IMR-90 (cell line): ENCODE measurements at regions not wholly inside any gene's neighbourhood (a gene's known extent, or its start where the extent isn't known, plus 50 kb on each side); places are given as distances from the start of the nearest gene placed in this dataset.

Source experiments
- ATAC-seq: fragments of 200-7000 bp; cut with Tn5 transposase; 2 replicates; pipeline ENCODE4 v1.9.1; 2020; ENCODE audit warnings: low read depth, mild to moderate bottlenecking, moderate library complexity
- BruUV-seq: library from RNA; stranded (reverse); fragments of 400-500 nt; replicated peaks from 2 replicates; lab custom pipeline; 2021; lab: Mats Ljungman, UMichigan
- CTCF ChIA-PET: fragments of 300-600 bp; formaldehyde crosslinking; extraction: SDS; loops from one replicate; lab custom pipeline; 2021; ENCODE audit warnings: antibody characterized with exemption; lab: Yijun Ruan, JAX
- POLR2A ChIA-PET: fragments of 300-600 bp; sonication (Branson Sonifier 250); formaldehyde crosslinking; loops from one replicate; lab custom pipeline; 2022; ENCODE audit warnings: antibody characterized with exemption; ENCODE audit not compliant: unreplicated experiment; lab: Charles Lee
- DNase-seq: peaks from one replicate; pipeline ENCODE4 v3.0.0; 2013
- H2AFZ ChIP-seq: replicated peaks from 2 replicates; pipeline ENCODE3; 2013; ENCODE audit warnings: low read length, mild to moderate bottlenecking; ENCODE audit not compliant: poor library complexity
- H2AK5ac ChIP-seq: 2 replicates; pipeline ENCODE4 v1.6.1; 2013; ENCODE audit warnings: low read depth, low read length, inconsistent platforms
- H2AK9ac ChIP-seq: replicated peaks from 2 replicates; pipeline ENCODE3; 2013; ENCODE audit warnings: mild to moderate bottlenecking, low read depth, low read length, moderate library complexity; ENCODE audit not compliant: poor library complexity
- H2BK120ac ChIP-seq: 2 replicates; pipeline ENCODE4 v1.6.1; 2013; ENCODE audit warnings: low read depth, low read length, inconsistent platforms
- H2BK15ac ChIP-seq: 3 replicates; pipeline ENCODE4 v1.6.1; 2013; ENCODE audit warnings: low read depth, low read length, inconsistent platforms
- H2BK20ac ChIP-seq: 2 replicates; pipeline ENCODE4 v1.6.1; 2013; ENCODE audit warnings: low read depth, mild to moderate bottlenecking, inconsistent platforms, low read length, moderate library complexity
- H2BK5ac ChIP-seq: 2 replicates; pipeline ENCODE4 v1.6.1; 2013; ENCODE audit warnings: mild to moderate bottlenecking, low read depth, low read length, inconsistent platforms; ENCODE audit not compliant: poor library complexity, severe bottlenecking
- H3K14ac ChIP-seq: replicated peaks from 2 replicates; pipeline ENCODE4 v1.6.1; 2013; ENCODE audit warnings: low read depth, low read length, inconsistent platforms
- H3K18ac ChIP-seq: 2 replicates; pipeline ENCODE4 v1.6.1; 2013; ENCODE audit warnings: low read depth, low read length, control low read depth
- H3K23ac ChIP-seq: 2 replicates; pipeline ENCODE4 v1.6.1; 2013; ENCODE audit warnings: low read depth, low read length, inconsistent platforms
- H3K27ac ChIP-seq: 2 replicates; pipeline ENCODE4 v1.5.1; 2013; ENCODE audit warnings: mild to moderate bottlenecking, control low read depth, low read length; ENCODE audit not compliant: insufficient read depth
- H3K27me3 ChIP-seq: 2 replicates; pipeline ENCODE4 v1.6.1; 2013; ENCODE audit warnings: low read length; ENCODE audit not compliant: control insufficient read depth, insufficient read depth
- H3K36me3 ChIP-seq: 2 replicates; pipeline ENCODE4 v1.6.1; 2013; ENCODE audit warnings: low read length, mixed read lengths; ENCODE audit not compliant: control insufficient read depth, insufficient read depth
- H3K4ac ChIP-seq: 2 replicates; pipeline ENCODE4 v1.6.1; 2013; ENCODE audit warnings: low read depth, low read length, inconsistent platforms
- H3K4me1 ChIP-seq: 2 replicates; pipeline ENCODE4 v1.6.1; 2013; ENCODE audit warnings: low read length, mixed read lengths; ENCODE audit not compliant: control insufficient read depth, insufficient read depth
- H3K4me2 ChIP-seq: 2 replicates; pipeline ENCODE4 v1.6.1; 2013; ENCODE audit warnings: low read depth, mild to moderate bottlenecking, control low read depth, low read length, moderate library complexity
- H3K4me3 ChIP-seq: 2 replicates; pipeline ENCODE4 v1.5.1; 2013; ENCODE audit warnings: low read depth, mild to moderate bottlenecking, control low read depth, low read length, moderate library complexity; ENCODE audit not compliant: insufficient read depth
- H3K56ac ChIP-seq: 2 replicates; pipeline ENCODE4 v1.6.1; 2013; ENCODE audit warnings: low read length, inconsistent platforms; ENCODE audit not compliant: insufficient read depth; ENCODE audit errors: extremely low read depth
- H3K79me1 ChIP-seq, 2 experiments: 2 replicates each; pipeline ENCODE4 v1.6.1; 2013; ENCODE audit warnings: low read length in 2 of 2, inconsistent platforms in 1 of 2, low read depth in 1 of 2
- H3K9ac ChIP-seq: 2 replicates; pipeline ENCODE4 v1.6.1; 2013; ENCODE audit warnings: low read depth, low read length, control low read depth
- H3K9me1 ChIP-seq: 2 replicates; pipeline ENCODE4 v1.6.1; 2013; ENCODE audit warnings: low read length, inconsistent platforms; ENCODE audit not compliant: insufficient read depth
- H3K9me3 ChIP-seq: 2 replicates; pipeline ENCODE4 v1.6.1; 2013; ENCODE audit warnings: low read length; ENCODE audit not compliant: control insufficient read depth, insufficient read depth
- H4K20me1 ChIP-seq: 2 replicates; pipeline ENCODE4 v1.6.1; 2013; ENCODE audit warnings: low read length, inconsistent platforms; ENCODE audit not compliant: insufficient read depth
- H4K5ac ChIP-seq: 2 replicates; pipeline ENCODE4 v1.6.1; 2013; ENCODE audit warnings: mild to moderate bottlenecking, low read depth, low read length, control low read depth
- H4K8ac ChIP-seq, 2 experiments: 2 replicates each; pipeline ENCODE4 v1.6.1; 2013; ENCODE audit warnings: low read depth in 2 of 2, low read length in 2 of 2, control low read depth in 1 of 2, inconsistent platforms in 1 of 2
- H4K91ac ChIP-seq: 2 replicates; pipeline ENCODE4 v1.6.1; 2013; ENCODE audit warnings: low read depth, low read length, inconsistent platforms; ENCODE audit not compliant: insufficient read depth
- BHLHE40 ChIP-seq: fragments of 150-350 bp; IDR thresholded peaks from 2 replicates; pipeline ENCODE4 v1.6.1; 2016; ENCODE audit warnings: mild to moderate bottlenecking, low read depth, low read length
- CEBPB ChIP-seq: IDR thresholded peaks from 2 replicates; pipeline ENCODE4 v1.6.1; 2012; ENCODE audit warnings: low read depth, low read length, improper control_type of control experiment
- MAZ ChIP-seq: IDR thresholded peaks from 2 replicates; pipeline ENCODE4 v1.6.1; 2012; ENCODE audit warnings: low read depth, mild to moderate bottlenecking, low read length, improper control_type of control experiment, moderate library complexity, borderline replicate concordance
- POLR2A ChIP-seq: IDR thresholded peaks from 2 replicates; pipeline ENCODE4 v1.6.1; 2012; ENCODE audit warnings: mild to moderate bottlenecking, low read depth, low read length
- RCOR1 ChIP-seq: IDR thresholded peaks from 2 replicates; pipeline ENCODE4 v1.6.1; 2012; ENCODE audit warnings: mild to moderate bottlenecking, low read length, improper control_type of control experiment; ENCODE audit not compliant: insufficient replicate concordance
- USF2 ChIP-seq: fragments of 150-350 bp; IDR thresholded peaks from 2 replicates; pipeline ENCODE4 v1.6.1; 2017; ENCODE audit warnings: mild to moderate bottlenecking, antibody characterized with exemption, low read length, low read depth
- WGBS, 2 experiments: methylation state at CpG; one replicate each; pipeline versions ENCODE4 v1.1.5 to v1.1.7; 2013; ENCODE audit warnings: missing lambda C conversion rate in 2 of 2; ENCODE audit not compliant: insufficient read length in 1 of 2; ENCODE audit errors: extremely low coverage in 2 of 2; 5-methylcytosine and 5-hydroxymethylcytosine counted together
- dilution Hi-C: fragments of 300-500 bp; cut with HindIII; formaldehyde crosslinking; loops from one replicate; pipeline ENCODE4 v1.14.3; 2018; ENCODE audit warnings: low sequenced_read_pairs; ENCODE audit not compliant: unreplicated experiment
- in situ Hi-C: fragments of 300-500 bp; cut with MboI; formaldehyde crosslinking; loops from 3 replicates; pipeline ENCODE4 v1.14.3; 2019; ENCODE audit warnings: low sequenced_read_pairs, inconsistent platforms, mixed read lengths
- intact Hi-C: fragments of 100-400 bp; cut with micrococcal nuclease; formaldehyde crosslinking; loops from 2 replicates; pipeline ENCODE4 v1.10.0; 2022

- ATAC-seq, result no peak
- H3K4me2 ChIP-seq, result no peak overlapping the region
Observed at GRCh38 chr1:209443361-209443931, 140.1 kb upstream of the CAMK1G start.

More at GRCh38 chr1:209443361-209443931, 140.1 kb upstream of the CAMK1G start:
- Histone ChIP-seq H2BK5ac (no peak overlapping the region), H2AK9ac (no peak overlapping the region), H3K36me3 (no peaks in the 10 kb centered on the region), H3K4me1 (no peaks in the 10 kb centered on the region), H3K23ac (no peak overlapping the region), H3K9me1 (no peaks in the 10 kb centered on the region), H3K4me3 (no peak overlapping the region), H3K27ac (no peak overlapping the region), H2AFZ (no peak overlapping the region), H3K9ac (no peak overlapping the region), H4K20me1 (no peaks in the 10 kb centered on the region), H4K5ac (no peak overlapping the region), H3K27me3 (no peaks in the 10 kb centered on the region; the same call in none of the 2 replicates), H2BK15ac (no peak overlapping the region), H3K9me3 (no peaks in the 10 kb centered on the region), H3K79me1 (no peaks in the 10 kb centered on the region), H4K8ac (no peak overlapping the region), H2BK120ac (no peak overlapping the region), H3K56ac (no peak overlapping the region), H4K91ac (no peak overlapping the region), H3K14ac (no peak overlapping the region), H2BK20ac (no peak overlapping the region), H3K18ac (no peak overlapping the region), H2AK5ac (no peak overlapping the region), H3K4ac (no peak overlapping the region)
- dilution Hi-C loops (no loop called here), intact Hi-C loops (no loop called here), in situ Hi-C loops (no loop called here)
- no CpG with 5 or more reads among the region's 5 CpGs for WGBS, 2 experiments
- CTCF ChIA-PET, result no interaction called here
- no peak for DNase-seq
- POLR2A ChIA-PET, result no interaction called here
- TF ChIP-seq MAZ (no peak), BHLHE40 (no peak), CEBPB (no peak), POLR2A (no peak), USF2 (no peak), RCOR1 (no peak)
- BruUV-seq, result no TSS peak
